A673 (cell line): ENCODE measurements at regions not wholly inside any gene's neighbourhood (a gene's known extent, or its start where the extent isn't known, plus 50 kb on each side); places are given as distances from the start of the nearest gene placed in this dataset.

Source experiments
- BruUV-seq: library from RNA; stranded (reverse); fragments of 400-500 nt; replicated peaks from 2 replicates; lab custom pipeline; 2021; lab: Mats Ljungman, UMichigan
- CTCF ChIA-PET: fragments of 300-600 bp; sonication (Branson Sonifier 250); formaldehyde crosslinking; loops from one replicate; lab custom pipeline; 2022; ENCODE audit warnings: antibody characterized with exemption; lab: Charles Lee
- POLR2A ChIA-PET: fragments of 300-600 bp; sonication (Branson Sonifier 250); formaldehyde crosslinking; loops from one replicate; lab custom pipeline; 2022; ENCODE audit warnings: antibody characterized with exemption; ENCODE audit not compliant: low non-redundant PET; lab: Charles Lee
- DNase-seq: peaks from one replicate; pipeline ENCODE4 v3.0.0-alpha.2; 2015; ENCODE audit warnings: low spot score
- H3K27ac ChIP-seq: fragments of 200-600 bp; sonication (generic); 2 replicates; pipeline ENCODE4 v1.5.1; 2016; ENCODE audit warnings: mixed run types, low read depth, mild to moderate bottlenecking, mixed read lengths, antibody characterized with exemption, low read length; ENCODE audit not compliant: poor library complexity, severe bottlenecking
- H3K27me3 ChIP-seq: fragments of 200-600 bp; sonication (generic); replicated peaks from 2 replicates; pipeline ENCODE4 v1.6.1; 2017; ENCODE audit warnings: mixed run types, low read depth, mild to moderate bottlenecking, mixed read lengths, antibody characterized with exemption, low read length; ENCODE audit not compliant: insufficient read depth, poor library complexity
- H3K36me3 ChIP-seq: fragments of 200-600 bp; sonication (generic); 2 replicates; pipeline ENCODE4 v1.6.1; 2016; ENCODE audit warnings: mixed run types, mild to moderate bottlenecking, mixed read lengths, antibody characterized with exemption, low read length; ENCODE audit not compliant: insufficient read depth, poor library complexity, severe bottlenecking
- H3K4me1 ChIP-seq: fragments of 200-600 bp; sonication (generic); 2 replicates; pipeline ENCODE4 v1.6.1; 2017; ENCODE audit warnings: mixed run types, mild to moderate bottlenecking, mixed read lengths, antibody characterized with exemption, low read length; ENCODE audit not compliant: insufficient read depth, poor library complexity, severe bottlenecking
- H3K4me3 ChIP-seq: fragments of 200-600 bp; sonication (generic); 2 replicates; pipeline ENCODE4 v1.5.1; 2016; ENCODE audit warnings: low read depth, mixed run types, mild to moderate bottlenecking, mixed read lengths, low read length; ENCODE audit not compliant: poor library complexity, severe bottlenecking
- H3K9me3 ChIP-seq: fragments of 200-600 bp; sonication (generic); 2 replicates; pipeline ENCODE4 v1.6.1; 2016; ENCODE audit warnings: mixed run types, low read depth, mild to moderate bottlenecking, mixed read lengths, antibody characterized with exemption, low read length; ENCODE audit not compliant: poor library complexity, severe bottlenecking
- CTCF ChIP-seq: fragments of 300-800, 200-600 bp; sonication (generic); conservative IDR thresholded peaks from 2 replicates; pipeline ENCODE4 v1.5.1; 2017; ENCODE audit warnings: low read depth, mild to moderate bottlenecking, antibody characterized with exemption, low read length, moderate library complexity, mixed read lengths
- EZH2 ChIP-seq: fragments of 200-600 bp; sonication (generic); IDR thresholded peaks from 2 replicates; pipeline ENCODE4 v1.6.1; 2017; ENCODE audit warnings: borderline replicate concordance, low read depth, mild to moderate bottlenecking, mixed read lengths, antibody characterized with exemption, low read length; ENCODE audit not compliant: poor library complexity, severe bottlenecking
- intact Hi-C: fragments of 100-400 bp; cut with micrococcal nuclease; formaldehyde crosslinking; loops from one replicate; pipeline ENCODE4 v1.10.0; 2022; ENCODE audit not compliant: unreplicated experiment

DNA sequence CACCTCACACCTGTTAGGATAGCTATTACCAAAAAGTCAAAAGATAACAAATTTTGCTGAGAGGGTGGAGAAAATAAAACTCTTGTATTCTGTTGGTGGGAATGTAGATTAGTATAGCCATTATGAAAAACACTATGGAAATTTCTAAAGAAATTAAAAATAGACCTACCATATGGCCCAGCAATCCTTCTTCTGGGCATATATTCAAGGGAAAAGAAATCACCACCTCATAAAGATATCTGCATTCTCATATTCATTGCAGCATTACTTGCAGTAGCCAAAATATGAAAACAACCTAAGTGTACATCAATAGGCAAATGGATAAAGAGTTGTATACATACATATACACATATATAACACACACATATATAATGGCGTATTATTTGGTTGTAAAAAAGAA is 791.6 kb upstream of the RGS18 start:
- Histone ChIP-seq H3K9me3 (no peaks in the 10 kb centered on the region), H3K4me3 (no peak overlapping the region), H3K27me3 (no peaks in the 10 kb centered on the region), H3K4me1 (peaks cover 5% of the 10 kb centered on the region), H3K27ac (no peak overlapping the region), H3K36me3 (no peaks in the 10 kb centered on the region)
- no peak for DNase-seq
- TF ChIP-seq CTCF (no peak), EZH2 (no peak)
- POLR2A ChIA-PET = no interaction called here
- CTCF ChIA-PET = no interaction called here
- intact Hi-C loops = no loop called here
- BruUV-seq = no TSS peak

DNA sequence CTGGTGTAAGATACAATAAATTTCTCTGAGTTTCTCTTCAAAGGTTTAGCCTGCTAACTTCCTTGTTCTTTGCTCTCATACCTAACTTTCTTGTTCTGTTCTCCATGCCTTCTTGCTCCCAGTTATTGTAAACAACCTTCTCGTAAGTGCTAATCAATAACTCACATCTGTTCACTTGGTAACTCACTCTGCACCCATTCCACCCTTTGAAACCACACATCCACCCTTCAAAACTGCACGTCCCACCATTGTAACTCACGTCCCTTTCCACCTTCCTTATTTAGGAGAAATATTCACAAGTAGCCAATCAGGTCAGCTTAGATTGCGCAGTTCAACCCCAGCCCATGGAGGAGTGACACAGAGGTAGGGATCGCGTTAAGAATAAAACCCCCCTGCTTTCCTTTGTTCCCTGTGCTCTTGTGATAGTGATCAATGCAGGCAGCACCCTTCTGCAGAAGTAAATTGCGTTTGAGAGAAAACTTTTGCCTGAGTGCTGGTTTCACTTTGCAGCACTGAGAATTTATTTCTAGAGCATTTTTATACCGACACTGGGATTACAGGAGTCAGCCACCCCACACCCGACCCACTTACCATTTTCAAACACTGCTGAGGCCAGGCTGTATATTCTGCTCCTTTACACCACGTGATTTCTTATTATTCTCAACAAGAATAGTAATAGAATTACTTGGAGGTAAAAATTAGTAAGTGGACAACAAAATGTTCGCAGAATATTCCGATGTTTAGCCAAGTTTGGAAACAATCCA is 789.2 kb upstream of the RGS18 start:
- POLR2A ChIA-PET = no interaction called here
- no peak for TF ChIP-seq EZH2
- no peak for TF ChIP-seq CTCF
- no peak for DNase-seq

GRCh38 chr1:191371626-191372025 is 786.6 kb upstream of the RGS18 start:
- Histone ChIP-seq H3K9me3 (no peaks in the 10 kb centered on the region), H3K4me1 (peaks cover 5% of the 10 kb centered on the region), H3K27ac (no peak overlapping the region), H3K36me3 (no peaks in the 10 kb centered on the region), H3K27me3 (no peaks in the 10 kb centered on the region), H3K4me3 (no peak overlapping the region)
- intact Hi-C loops = no loop called here
- POLR2A ChIA-PET = no interaction called here
- DNase-seq = no peak
- no TSS peak for BruUV-seq
- CTCF ChIA-PET = interaction anchor here (0.8 kb wide), 1 partner anchor 445 kb away, joined by 3 read pairs; no protein-coding TSS in a partner anchor
- no peak for TF ChIP-seq CTCF
- TF ChIP-seq EZH2 = no peak

More for the DNA sequence above, 789.2 kb upstream of the RGS18 start:
- H3K36me3 ChIP-seq = no peaks in the 10 kb centered on the region
- H3K27me3 ChIP-seq = no peaks in the 10 kb centered on the region
- no TSS peak for BruUV-seq
- H3K9me3 ChIP-seq = no peaks in the 10 kb centered on the region
- peaks cover 5% of the 10 kb centered on the region for H3K4me1 ChIP-seq
- H3K4me3 ChIP-seq = no peak overlapping the region
- CTCF ChIA-PET = no interaction called here
- H3K27ac ChIP-seq = no peak overlapping the region
- intact Hi-C loops = no loop called here
